GM12891 (cell line): ENCODE measurements at regions not wholly inside any gene's neighbourhood (a gene's known extent, or its start where the extent isn't known, plus 50 kb on each side); places are given as distances from the start of the nearest gene placed in this dataset.

ENCODE experiments used
- PAX5 ChIP-seq: IDR thresholded peaks from 2 replicates; pipeline ENCODE4 v1.6.1; 2011; ENCODE audit warnings: low read length, moderate library complexity, mild to moderate bottlenecking; ENCODE audit not compliant: insufficient read depth, severe bottlenecking
- POLR2A ChIP-seq: IDR thresholded peaks from 2 replicates; pipeline ENCODE4 v1.6.1; 2011; ENCODE audit warnings: low read depth, low read length, control low read depth
- POLR2AphosphoS5 ChIP-seq: IDR thresholded peaks from 2 replicates; pipeline ENCODE4 v1.6.1; 2011; ENCODE audit warnings: low read depth, low read length, control low read depth
- POU2F2 ChIP-seq: IDR thresholded peaks from 2 replicates; pipeline ENCODE4 v1.6.1; 2011; ENCODE audit warnings: low read depth, mild to moderate bottlenecking, control low read depth, low read length, moderate library complexity
- SPI1 ChIP-seq: IDR thresholded peaks from 2 replicates; pipeline ENCODE4 v1.6.1; 2011; ENCODE audit warnings: low read depth, low read length, control low read depth
- TAF1 ChIP-seq: IDR thresholded peaks from 2 replicates; pipeline ENCODE4 v1.6.1; 2011; ENCODE audit warnings: low read depth, low read length, control low read depth

DNA sequence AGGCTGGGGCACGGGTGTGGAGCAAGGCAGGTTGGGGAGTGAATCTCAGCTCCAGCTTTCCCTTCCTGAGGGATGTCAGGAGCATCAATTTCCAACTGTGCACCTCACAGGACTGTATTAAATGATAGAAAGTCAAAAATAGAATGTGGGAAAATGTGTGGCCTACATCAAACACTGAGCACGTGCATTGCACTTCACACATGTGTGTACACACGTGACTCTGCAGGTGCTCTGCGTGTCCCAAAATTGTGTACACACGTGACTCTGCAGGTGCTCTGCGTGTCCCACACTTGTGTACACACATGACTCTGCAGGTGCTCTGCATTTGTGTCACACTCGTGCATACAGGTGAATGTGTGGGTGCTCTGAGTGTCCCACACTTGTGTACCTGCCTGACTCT is 577.2 kb upstream of the SALL3 start:
- TF ChIP-seq POLR2A, result no peak
- TF ChIP-seq POLR2AphosphoS5, result no peak
- no peak for TF ChIP-seq TAF1
- TF ChIP-seq SPI1, result no peak
- no peak for TF ChIP-seq PAX5
- TF ChIP-seq POU2F2, result no peak
